SH-SY5Y (cell line): ENCODE measurements at regions not wholly inside any gene's neighbourhood (a gene's known extent, or its start where the extent isn't known, plus 50 kb on each side); places are given as distances from the start of the nearest gene placed in this dataset.

Source experiments
- GATA2 ChIP-seq: IDR thresholded peaks from 2 replicates; pipeline ENCODE4 v1.6.1; 2011; ENCODE audit warnings: mild to moderate bottlenecking, low read depth, low read length
- GATA3 ChIP-seq: IDR thresholded peaks from 2 replicates; pipeline ENCODE4 v1.6.1; 2011; ENCODE audit warnings: low read depth, mild to moderate bottlenecking, low read length, moderate library complexity

GRCh38 chr4:163871078-163871477 is 376.6 kb downstream of the TMA16 start:
- TF ChIP-seq GATA2, result no peak
- no peak for TF ChIP-seq GATA3
